Stomach (tissue), 8 donors: ENCODE measurements at regions not wholly inside any gene's neighbourhood (a gene's known extent, or its start where the extent isn't known, plus 50 kb on each side); places are given as distances from the start of the nearest gene placed in this dataset.
"Not testable (repeated sequence)": the region's sequence is repeated elsewhere in the genome, so short reads cannot be mapped to it uniquely, and the experiment has no call there.

ENCODE experiments used
- DNase-seq, 2 donors: peaks; one replicate each; pipeline versions ENCODE4 v3.0.0 to v3.0.0-alpha.2; 2013 to 2019
- H3K27ac ChIP-seq, 5 donors: fragments of 200-600 bp in 4 of 5; sonication (generic) in 4 of 5; one replicate each; pipeline ENCODE4 v1.5.1; 2013 to 2019; ENCODE audit warnings: mild to moderate bottlenecking in 1 of 5, moderate library complexity in 1 of 5
- H3K27me3 ChIP-seq, 3 donors: fragments of 200-600 bp; sonication (generic); one replicate each; pipeline ENCODE4 v1.5.1; 2017 to 2019; ENCODE audit warnings: mixed run types in 1 of 3
- H3K36me3 ChIP-seq, 4 donors: fragments of 200-600 bp; sonication (generic); 1 replicate in 3 of 4; 2 replicates in 1 of 4; pipeline ENCODE4 v1.5.1; 2016 to 2019
- H3K4me1 ChIP-seq, 4 donors: fragments of 200-600 bp; sonication (generic); one replicate each; pipeline ENCODE4 v1.5.1; 2016 to 2019
- H3K4me3 ChIP-seq, 4 donors: fragments of 200-600 bp; sonication (generic) in 3 of 4; one replicate each; pipeline ENCODE4 v1.5.1; 2016 to 2019; ENCODE audit warnings: mild to moderate bottlenecking in 1 of 4
- H3K9me3 ChIP-seq, 4 donors: fragments of 200-600 bp; sonication (generic); one replicate each; pipeline ENCODE4 v1.5.1; 2016 to 2019
- EP300 ChIP-seq: sonication (generic); formaldehyde crosslinking; IDR thresholded peaks from one replicate; pipeline ENCODE4 v1.6.1; 2017; ENCODE audit warnings: antibody characterized with exemption
- POLR2A ChIP-seq, 4 donors: fragments of 450-650 bp; IDR thresholded peaks; one replicate each; pipeline ENCODE4 v1.6.1; 2016; ENCODE audit warnings: antibody characterized with exemption in 4 of 4, control low read depth in 2 of 4, mild to moderate bottlenecking in 1 of 4, moderate library complexity in 1 of 4
- POLR2AphosphoS5 ChIP-seq, 3 donors: sonication (generic); formaldehyde crosslinking; IDR thresholded peaks; one replicate each; pipeline ENCODE4 v1.6.1; 2016; ENCODE audit warnings: antibody characterized with exemption in 3 of 3
- WGBS, 5 donors: extraction: QIAGEN DNeasy Blood & Tissue Kit in 3 of 5; methylation state at CpG; one replicate each; pipeline versions ENCODE4 v1.1.5 to v1.1.7; 2013 to 2018; 5-methylcytosine and 5-hydroxymethylcytosine counted together
- intact Hi-C: fragments of 100-400 bp; cut with DNase I; formaldehyde crosslinking; loops from one replicate; pipeline ENCODE4 v1.15.1; 2023; ENCODE audit warnings: low total_unique reads
- TF ChIP-seq, protein P1 (sequence below), 7 experiments: fragments of 450-650 bp in 4 of 7; fragments of 200-600 bp in 3 of 7; sonication (generic) in 3 of 7; IDR thresholded peaks; one replicate each; pipeline ENCODE4 v1.5.1; 2016 to 2019; ENCODE audit warnings: antibody characterized with exemption in 7 of 7, control low read depth in 2 of 7, mild to moderate bottlenecking in 1 of 7
- donor health status: healthy with polysubstance abuse.
- donor health status: Bipolar disorder and iron deficiency.
- donor health status: healthy.

DNA sequence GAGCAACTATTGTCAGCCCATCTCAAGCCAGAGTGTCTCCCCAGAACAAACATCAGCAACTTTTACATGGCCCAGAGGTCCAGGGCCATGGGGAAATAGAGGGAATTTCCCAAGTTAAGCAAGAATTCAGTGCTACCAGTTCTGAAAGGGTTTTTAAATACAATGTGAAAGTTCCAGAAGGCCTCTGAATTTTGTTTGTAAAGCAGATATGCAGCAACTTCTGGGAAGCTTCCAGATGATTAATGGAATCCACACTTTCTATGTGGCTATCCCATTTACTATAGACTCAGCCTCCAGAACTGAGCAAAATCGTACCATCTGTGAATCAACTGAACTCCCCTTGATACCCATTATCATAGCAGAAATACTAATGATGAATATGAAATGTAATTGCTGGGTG is 93.8 kb downstream of the FEM1C start:
- no peak for TF ChIP-seq EP300
- peak in 1 of 3 donors; percentile 20 for TF ChIP-seq POLR2AphosphoS5 (IDR thresholded peaks at IDR 0.05)
- WGBS, 5 donors, result 18 to 39% (median 25%) methylated on average over 1 of the region's 1 CpG
- no peak overlapping the region for H3K4me3 ChIP-seq
- intact Hi-C loops, result no loop called here
- DNase-seq, result peak in 1 of 2 donors; percentile 64
- no peaks in the 10 kb centered on the region for H3K9me3 ChIP-seq
- H3K27ac ChIP-seq, result peak overlapping the region in 4 of 5 donors; percentile 1 to 68 (median 66)
- H3K36me3 ChIP-seq, result no peaks in the 10 kb centered on the region
- H3K27me3 ChIP-seq, result no peaks in the 10 kb centered on the region
- peaks cover 11 to 53% (median 41%) of the 10 kb centered on the region in 4 donors for H3K4me1 ChIP-seq

DNA sequence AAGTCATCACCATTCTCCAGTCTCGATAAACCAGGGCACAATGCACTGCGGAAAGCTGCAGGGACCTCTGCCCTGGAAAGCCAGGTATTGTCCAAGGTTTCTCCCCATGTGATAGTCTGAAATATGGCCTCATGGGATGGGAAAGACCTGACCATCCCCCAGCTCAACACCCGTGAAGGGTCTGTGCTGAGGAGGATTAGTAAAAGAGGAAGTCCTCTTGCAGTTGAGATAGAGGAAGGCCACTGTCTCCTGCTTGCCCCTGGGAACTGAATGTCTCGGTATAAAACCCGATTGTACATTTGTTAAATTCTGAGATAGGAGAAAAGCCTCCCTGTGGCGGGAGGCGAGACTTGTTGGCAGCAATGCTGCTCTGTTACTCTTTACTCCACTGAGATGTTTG is 95.9 kb downstream of the FEM1C start:
- H3K36me3 ChIP-seq, H3K4me3 ChIP-seq, H3K27me3 ChIP-seq, DNase-seq, intact Hi-C loops, H3K27ac ChIP-seq, H3K9me3 ChIP-seq: not testable (repeated sequence)
- WGBS, 5 donors, result 79 to 89% (median 86%) methylated on average over 6 to 7 of the region's 7 CpGs
- peaks cover 11 to 35% (median 29%) of the 10 kb centered on the region in 4 donors for H3K4me1 ChIP-seq

DNA sequence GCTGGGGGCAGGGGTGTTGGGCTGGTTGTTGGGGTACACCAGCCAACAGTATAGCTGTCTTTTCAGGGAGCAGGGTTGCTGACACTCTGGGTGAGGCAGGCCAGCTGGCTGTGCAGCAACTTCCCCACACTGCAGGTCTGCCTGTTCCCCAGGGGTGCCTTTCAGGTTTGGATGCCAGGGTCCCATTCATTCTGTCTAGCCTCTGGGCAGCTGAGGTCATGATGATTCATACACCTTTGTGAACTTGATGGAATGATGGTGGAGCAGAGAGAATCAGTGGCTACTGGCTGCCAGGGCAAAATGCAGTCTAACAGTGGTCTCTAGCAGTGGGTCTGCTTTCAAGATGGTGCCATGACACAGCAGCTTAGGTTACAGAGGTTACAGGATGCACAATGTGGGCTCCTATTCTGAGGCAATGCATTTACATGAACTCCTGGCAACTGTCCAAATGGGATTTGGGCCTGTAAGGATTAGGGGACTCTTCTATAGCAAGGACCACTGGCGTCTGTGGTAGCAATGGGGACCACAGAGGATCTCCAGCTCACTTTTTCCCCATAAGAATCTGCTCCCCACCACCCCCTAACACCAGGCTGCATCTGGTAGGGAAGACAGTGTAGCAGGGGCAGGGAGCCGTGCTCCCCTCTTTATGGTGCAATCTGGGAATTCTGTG is 103.7 kb downstream of the FEM1C start:
- no peak overlapping the region for H3K4me3 ChIP-seq
- intact Hi-C loops, result no loop called here
- H3K9me3 ChIP-seq, result peaks cover 0 to 17% (median 4%) of the 10 kb centered on the region in 4 donors
- no peak for DNase-seq
- 86 to 97% (median 91%) methylated on average over 2 of the region's 2 CpGs for WGBS, 5 donors
- H3K36me3 ChIP-seq, result no peaks in the 10 kb centered on the region
- no peak for TF ChIP-seq POLR2AphosphoS5 (IDR thresholded peaks at IDR 0.05)
- no peak for TF ChIP-seq POLR2A (IDR thresholded peaks at IDR 0.05)
- TF ChIP-seq, protein P1, sequence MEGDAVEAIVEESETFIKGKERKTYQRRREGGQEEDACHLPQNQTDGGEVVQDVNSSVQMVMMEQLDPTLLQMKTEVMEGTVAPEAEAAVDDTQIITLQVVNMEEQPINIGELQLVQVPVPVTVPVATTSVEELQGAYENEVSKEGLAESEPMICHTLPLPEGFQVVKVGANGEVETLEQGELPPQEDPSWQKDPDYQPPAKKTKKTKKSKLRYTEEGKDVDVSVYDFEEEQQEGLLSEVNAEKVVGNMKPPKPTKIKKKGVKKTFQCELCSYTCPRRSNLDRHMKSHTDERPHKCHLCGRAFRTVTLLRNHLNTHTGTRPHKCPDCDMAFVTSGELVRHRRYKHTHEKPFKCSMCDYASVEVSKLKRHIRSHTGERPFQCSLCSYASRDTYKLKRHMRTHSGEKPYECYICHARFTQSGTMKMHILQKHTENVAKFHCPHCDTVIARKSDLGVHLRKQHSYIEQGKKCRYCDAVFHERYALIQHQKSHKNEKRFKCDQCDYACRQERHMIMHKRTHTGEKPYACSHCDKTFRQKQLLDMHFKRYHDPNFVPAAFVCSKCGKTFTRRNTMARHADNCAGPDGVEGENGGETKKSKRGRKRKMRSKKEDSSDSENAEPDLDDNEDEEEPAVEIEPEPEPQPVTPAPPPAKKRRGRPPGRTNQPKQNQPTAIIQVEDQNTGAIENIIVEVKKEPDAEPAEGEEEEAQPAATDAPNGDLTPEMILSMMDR (IDR thresholded peaks at IDR 0.05), result no peak
- TF ChIP-seq EP300, result no peak
- peaks cover 0 to 7% (median 3%) of the 10 kb centered on the region in 4 donors for H3K4me1 ChIP-seq
- no peak overlapping the region for H3K27ac ChIP-seq
- no peaks in the 10 kb centered on the region for H3K27me3 ChIP-seq

DNA sequence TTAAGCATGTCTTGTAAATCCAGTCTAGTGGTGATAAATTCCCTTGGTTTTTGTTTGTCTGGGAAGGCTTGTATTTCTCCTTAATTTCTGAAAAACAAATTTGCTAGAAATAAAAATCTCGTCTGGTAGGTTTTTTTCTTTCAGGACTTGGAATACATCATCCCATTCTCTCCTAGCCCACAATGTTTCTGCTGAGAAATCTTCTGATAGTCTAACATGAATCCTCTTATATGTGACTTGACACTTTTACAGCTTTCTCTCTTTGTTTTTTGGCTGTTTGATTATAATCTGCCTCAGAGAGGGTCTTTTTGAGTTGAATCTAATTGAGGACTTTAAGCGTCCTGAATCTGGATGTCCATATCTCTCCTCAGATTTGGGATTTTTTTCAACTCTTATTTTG is 104.9 kb downstream of the FEM1C start:
- H3K27ac ChIP-seq, result no peak overlapping the region

DNA sequence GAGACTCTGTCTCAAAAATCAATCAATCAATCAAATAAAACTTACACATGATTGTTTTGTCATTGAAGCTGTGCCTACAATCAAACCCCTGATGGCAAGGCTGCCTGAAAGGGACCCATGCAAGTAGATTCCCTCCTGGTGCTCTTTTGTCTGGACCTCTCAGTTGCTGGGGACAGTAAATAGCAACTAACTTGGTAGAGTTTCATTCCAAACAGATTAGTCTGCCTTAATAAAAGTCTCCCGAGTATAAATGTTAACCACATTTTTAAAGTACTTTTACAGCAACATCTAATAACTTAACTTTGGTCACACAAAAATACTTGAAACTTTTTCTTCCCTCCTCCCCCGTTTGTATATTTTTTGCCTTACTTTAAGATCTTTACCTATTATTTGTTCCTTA is 105.5 kb downstream of the FEM1C start:
- intact Hi-C loops, result no loop called here
- TF ChIP-seq, protein P1 (IDR thresholded peaks at IDR 0.05), result no peak
- TF ChIP-seq POLR2A (IDR thresholded peaks at IDR 0.05) (no peak), POLR2AphosphoS5 (IDR thresholded peaks at IDR 0.05) (no peak), EP300 (no peak)
- 69 to 90% (median 87%) methylated on average over 2 of the region's 2 CpGs for WGBS, 5 donors
- H3K27me3 ChIP-seq, result no peaks in the 10 kb centered on the region
- no peak overlapping the region for H3K27ac ChIP-seq
- peaks cover 0 to 17% (median 4%) of the 10 kb centered on the region in 4 donors for H3K9me3 ChIP-seq
- DNase-seq, result no peak
- no peak overlapping the region for H3K4me3 ChIP-seq
- H3K4me1 ChIP-seq, result peaks cover 0 to 22% (median 9%) of the 10 kb centered on the region in 4 donors
- no peaks in the 10 kb centered on the region for H3K36me3 ChIP-seq

More for the DNA sequence above, 104.9 kb downstream of the FEM1C start:
- intact Hi-C loops, result no loop called here
- Histone ChIP-seq H3K4me3 (no peak overlapping the region), H3K9me3 (peaks cover 0 to 17% (median 4%) of the 10 kb centered on the region in 4 donors), H3K4me1 (peaks cover 0 to 17% (median 8%) of the 10 kb centered on the region in 4 donors), H3K27me3 (no peaks in the 10 kb centered on the region), H3K36me3 (no peaks in the 10 kb centered on the region)
- WGBS, 5 donors, result 85 to 97% (median 94%) methylated on average over 2 of the region's 2 CpGs
- no peak for DNase-seq
- no peak for TF ChIP-seq POLR2AphosphoS5 (IDR thresholded peaks at IDR 0.05)
- TF ChIP-seq POLR2A (IDR thresholded peaks at IDR 0.05), result no peak
- no peak for TF ChIP-seq EP300
